ENCODE measurements at regions not wholly inside any gene's neighbourhood (a gene's known extent, or its start where the extent isn't known, plus 50 kb on each side); places are given as distances from the start of the nearest gene placed in this dataset.

- TF ChIP-seq CTCF (conservative IDR thresholded peaks at IDR 0.05; ENCODE audit: low read depth, low read length) = no peak
- TF ChIP-seq EZH2 (IDR thresholded peaks at IDR 0.05; ENCODE audit: low read length, unreplicated experiment) = no peak
These were observed 71.0 kb upstream of the NFASC start for GRCh38 chr1:204799630-204800029.
